GM19395 (cell line): ENCODE measurements at regions not wholly inside any gene's neighbourhood (a gene's known extent, or its start where the extent isn't known, plus 50 kb on each side); places are given as distances from the start of the nearest gene placed in this dataset.
"Not testable (repeated sequence)": the region's sequence is repeated elsewhere in the genome, so short reads cannot be mapped to it uniquely, and the experiment has no call there.

Source experiments
- ATAC-seq: cut with Tn5 transposase; IDR thresholded peaks from one replicate; pipeline ENCODE4 v1.9.1; 2021; ENCODE audit warnings: mild to moderate bottlenecking, moderate library complexity; ENCODE audit not compliant: unreplicated experiment

GRCh38 chr5:36422952-36423351 is 121.2 kb upstream of the RANBP3L start:
- no peak for ATAC-seq

- no peak for ATAC-seq
These were observed 122.0 kb upstream of the RANBP3L start for GRCh38 chr5:36423578-36424307.

- not testable (repeated sequence) for ATAC-seq
These were observed 124.4 kb upstream of the RANBP3L start for GRCh38 chr5:36426070-36426469.

- ATAC-seq, result no peak
These were observed 133.8 kb upstream of the RANBP3L start for GRCh38 chr5:36435516-36435915.

- no peak for ATAC-seq
These were observed 134.6 kb upstream of the RANBP3L start for GRCh38 chr5:36436306-36436705.

- no peak for ATAC-seq
These were observed 137.3 kb upstream of the RANBP3L start for GRCh38 chr5:36438765-36439561.

- no peak for ATAC-seq
These were observed 138.6 kb upstream of the RANBP3L start for GRCh38 chr5:36440300-36440699.

GRCh38 chr5:36441280-36441679 is 139.6 kb upstream of the RANBP3L start:
- ATAC-seq, result no peak

GRCh38 chr5:36442352-36442751 is 140.7 kb upstream of the RANBP3L start:
- no peak for ATAC-seq

GRCh38 chr5:36442796-36443195 is 141.1 kb upstream of the RANBP3L start:
- ATAC-seq, result no peak

GRCh38 chr5:36443941-36444340 is 142.2 kb upstream of the RANBP3L start:
- no peak for ATAC-seq

- ATAC-seq, result no peak
These were observed 143.1 kb upstream of the RANBP3L start for GRCh38 chr5:36444582-36445418.

GRCh38 chr5:36447776-36448175 is 146.1 kb upstream of the RANBP3L start:
- no peak for ATAC-seq

GRCh38 chr5:36450229-36451014 is 148.7 kb upstream of the RANBP3L start:
- ATAC-seq, result no peak

- no peak for ATAC-seq
These were observed 150.8 kb upstream of the RANBP3L start for GRCh38 chr5:36452424-36453006.

GRCh38 chr5:36457511-36458270 is 148.7 kb upstream of the SLC1A3 start:
- ATAC-seq, result no peak

- no peak for ATAC-seq
These were observed 147.7 kb upstream of the SLC1A3 start for GRCh38 chr5:36458746-36459145.

GRCh38 chr5:36459176-36460135 is 146.9 kb upstream of the SLC1A3 start:
- ATAC-seq, result no peak
